GM21360 (cell line): ENCODE measurements at regions not wholly inside any gene's neighbourhood (a gene's known extent, or its start where the extent isn't known, plus 50 kb on each side); places are given as distances from the start of the nearest gene placed in this dataset.

Experiments
- ATAC-seq: cut with Tn5 transposase; IDR thresholded peaks from one replicate; pipeline ENCODE4 v1.9.1; 2021; ENCODE audit warnings: mild to moderate bottlenecking, moderate library complexity; ENCODE audit not compliant: unreplicated experiment

DNA sequence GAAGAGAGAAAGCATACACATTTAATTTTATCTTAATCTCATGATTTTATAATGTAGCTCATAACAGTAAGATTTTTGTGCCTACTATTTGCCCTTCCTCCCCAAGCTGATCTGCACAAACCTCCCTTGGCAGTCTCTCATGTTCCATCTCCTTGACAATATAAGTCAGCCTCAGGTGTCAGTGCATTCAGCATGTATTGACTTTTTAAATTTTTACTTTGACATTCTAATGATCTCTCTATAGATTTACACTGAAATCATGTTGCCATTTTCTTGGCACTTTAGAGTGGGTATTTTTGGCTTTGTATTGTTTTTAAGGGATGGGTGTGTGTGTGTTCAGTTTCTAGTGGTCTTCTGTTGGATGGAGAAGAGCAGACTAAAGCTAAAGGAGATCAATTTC lies 505.3 kb upstream of the CPEB2 start:
- no peak for ATAC-seq

DNA sequence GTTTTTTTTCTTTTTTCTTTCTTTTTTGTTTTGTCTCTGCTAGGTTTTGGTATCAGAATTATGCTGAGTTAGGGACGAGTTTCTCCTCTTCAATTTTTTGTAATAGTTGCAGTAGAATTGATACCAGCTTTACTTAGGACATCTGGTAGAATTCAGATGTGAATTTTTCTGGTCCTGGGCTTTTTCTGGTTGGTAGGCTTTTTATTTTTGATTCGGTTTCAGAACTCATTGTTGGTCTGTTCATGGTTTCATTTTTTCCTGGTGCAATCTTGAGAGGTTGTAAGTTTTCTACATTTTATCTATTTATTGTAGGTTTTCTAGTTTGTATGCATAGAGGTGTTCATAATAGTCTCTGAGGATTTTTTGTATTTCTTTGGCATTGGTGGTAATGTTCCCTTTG lies 498.1 kb upstream of the CPEB2 start:
- no peak for ATAC-seq

DNA sequence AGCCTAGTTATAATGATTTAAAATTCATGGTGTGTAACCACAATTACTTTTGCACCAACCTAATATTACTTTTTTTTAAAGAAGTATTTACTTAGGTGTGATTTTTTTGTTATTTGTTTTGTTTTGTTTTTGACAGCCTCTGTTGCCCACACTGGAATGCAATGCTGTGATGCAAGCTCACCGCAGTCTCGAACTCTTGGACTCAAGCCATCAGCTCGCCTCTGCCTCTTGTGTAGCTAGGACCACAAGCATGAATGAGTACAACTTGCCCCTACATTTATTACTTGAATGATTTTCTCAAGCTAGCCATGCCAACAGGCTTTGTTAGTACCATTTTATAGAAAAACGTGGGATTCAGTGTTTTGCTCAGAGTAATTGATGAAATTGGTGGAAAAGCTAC lies 488.8 kb upstream of the CPEB2 start:
- no peak for ATAC-seq

DNA sequence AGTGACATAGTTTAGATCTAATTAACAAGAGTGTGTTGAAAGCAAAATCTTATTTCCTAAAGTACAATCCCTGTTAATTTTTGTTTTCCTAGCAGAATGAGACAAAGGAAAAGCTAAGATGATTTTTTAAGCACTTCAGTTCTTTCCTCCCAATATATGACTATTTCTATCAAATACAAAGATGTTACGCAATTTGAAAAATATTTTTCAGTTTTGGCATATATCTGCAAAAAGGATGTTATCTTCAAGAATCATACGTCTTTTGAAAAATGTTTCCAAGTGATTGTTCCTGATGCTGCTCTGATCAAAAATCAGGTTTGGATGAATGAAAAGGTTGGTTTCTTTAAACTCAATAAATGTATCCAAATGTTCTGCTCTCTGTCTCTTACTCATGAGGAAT lies 486.7 kb upstream of the CPEB2 start:
- ATAC-seq: no peak

DNA sequence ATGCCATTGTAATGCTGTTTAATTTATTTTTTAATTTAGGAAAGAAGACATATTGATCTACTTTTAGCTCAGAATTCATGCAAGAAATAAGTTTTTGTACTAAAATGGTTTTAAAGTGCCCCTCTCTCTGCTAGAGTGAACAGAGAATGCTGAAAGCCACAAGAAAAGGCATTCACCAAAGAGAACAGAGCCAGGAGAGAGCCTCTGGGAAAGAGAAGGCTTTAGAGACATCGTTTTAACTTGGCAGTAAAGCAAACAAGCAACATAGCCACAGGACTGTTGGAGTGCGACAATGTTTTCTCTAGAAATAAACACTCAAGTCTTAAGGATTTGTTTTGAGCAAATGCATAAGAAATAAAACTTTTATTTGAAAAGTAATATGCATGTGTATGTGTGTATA lies 484.1 kb upstream of the CPEB2 start:
- no peak for ATAC-seq

DNA sequence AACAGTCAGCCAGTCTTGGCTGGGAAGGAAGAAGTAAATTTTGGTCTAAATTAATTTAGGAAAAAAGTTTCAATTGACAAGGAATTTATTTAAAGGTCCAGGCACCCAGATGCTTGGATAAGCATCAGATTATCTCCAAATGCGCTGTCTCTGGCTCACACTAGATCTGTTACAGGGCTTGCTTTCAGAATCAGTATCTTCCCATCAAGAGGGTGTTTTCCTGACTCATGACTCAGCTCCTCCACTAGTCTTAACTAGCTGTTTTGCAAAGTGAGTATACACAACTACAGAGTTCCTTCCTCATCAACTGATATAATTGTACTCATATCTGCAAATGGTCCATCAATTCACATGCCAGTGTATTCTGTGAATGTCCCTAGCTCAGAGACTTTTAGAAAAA lies 482.1 kb upstream of the CPEB2 start:
- no peak for ATAC-seq

DNA sequence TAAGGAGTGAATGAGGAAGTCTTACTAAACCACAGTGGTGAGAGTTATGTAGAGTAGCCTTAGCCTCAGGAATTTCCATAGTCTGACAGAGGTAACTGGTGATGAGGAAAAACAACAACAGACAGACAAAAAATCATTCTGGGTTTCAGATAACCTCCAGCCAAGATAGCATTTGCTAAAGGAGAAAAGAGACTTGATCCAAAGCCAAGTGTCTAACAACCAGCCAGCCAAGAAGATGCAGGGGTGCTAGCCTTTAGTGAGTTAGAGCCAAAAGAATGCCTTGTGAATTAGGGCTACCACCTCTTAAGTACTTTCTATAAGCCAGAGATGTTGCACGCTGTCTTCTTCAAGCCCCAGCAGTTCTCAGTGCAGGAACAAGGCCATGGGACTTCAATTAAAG lies 478.0 kb upstream of the CPEB2 start:
- no peak for ATAC-seq

DNA sequence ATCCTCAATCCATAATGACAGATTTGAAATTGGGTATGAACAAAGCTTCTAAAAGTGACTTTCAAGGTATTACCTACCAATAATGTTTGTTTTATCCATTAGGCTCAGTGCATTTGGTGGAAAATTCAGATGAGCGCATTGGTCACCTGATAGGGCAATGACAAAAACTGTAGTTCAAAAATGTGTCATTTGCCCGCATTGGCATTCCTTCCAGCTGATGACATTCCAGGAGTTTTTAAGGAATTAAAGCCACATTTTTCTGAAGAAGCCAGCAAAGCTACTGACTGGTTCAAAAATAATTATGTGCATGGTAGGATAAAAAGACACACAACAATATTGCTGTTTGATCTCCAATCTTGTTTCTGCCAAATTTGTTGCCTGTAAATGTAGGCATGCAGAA lies 473.4 kb upstream of the CPEB2 start:
- no peak for ATAC-seq

DNA sequence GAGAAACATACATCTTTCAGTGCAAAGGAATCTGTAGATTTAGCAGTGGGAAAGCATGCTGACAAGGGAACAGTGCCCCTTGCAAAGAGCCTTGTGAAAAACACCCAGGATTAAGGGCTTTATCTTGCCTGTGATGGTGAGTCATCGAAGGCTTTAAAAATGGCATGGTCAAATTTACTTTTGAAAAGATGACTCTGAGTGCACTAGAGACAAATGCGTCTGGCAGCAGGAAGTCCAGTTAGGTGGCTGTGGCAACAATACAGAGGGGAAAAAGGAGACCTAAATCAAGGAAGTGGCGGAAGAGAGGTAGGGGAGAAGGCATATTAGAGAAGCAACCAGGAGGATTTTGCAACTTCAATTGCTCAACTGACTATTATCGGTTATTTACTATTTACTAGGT lies 472.6 kb upstream of the CPEB2 start:
- ATAC-seq: no peak

DNA sequence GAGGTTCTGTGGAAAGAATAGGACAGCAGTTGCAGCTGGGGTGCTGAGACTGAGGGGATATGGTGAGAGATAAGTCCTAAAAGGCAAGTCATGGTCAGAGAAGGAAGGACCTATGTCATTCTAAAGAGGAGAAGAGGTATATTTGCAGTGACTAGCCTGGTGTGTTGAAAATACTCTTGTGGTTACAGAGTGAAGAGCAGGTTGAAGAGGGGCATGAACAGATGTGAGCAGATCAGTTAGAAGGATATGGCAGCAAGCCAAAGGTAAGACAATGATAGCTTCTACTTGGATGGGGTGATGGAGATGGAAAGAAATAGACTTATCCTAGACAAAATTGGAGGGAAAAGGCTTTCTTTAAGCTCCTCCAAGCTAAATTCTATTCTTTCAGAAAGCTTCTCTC lies 469.8 kb upstream of the CPEB2 start:
- no peak for ATAC-seq

DNA sequence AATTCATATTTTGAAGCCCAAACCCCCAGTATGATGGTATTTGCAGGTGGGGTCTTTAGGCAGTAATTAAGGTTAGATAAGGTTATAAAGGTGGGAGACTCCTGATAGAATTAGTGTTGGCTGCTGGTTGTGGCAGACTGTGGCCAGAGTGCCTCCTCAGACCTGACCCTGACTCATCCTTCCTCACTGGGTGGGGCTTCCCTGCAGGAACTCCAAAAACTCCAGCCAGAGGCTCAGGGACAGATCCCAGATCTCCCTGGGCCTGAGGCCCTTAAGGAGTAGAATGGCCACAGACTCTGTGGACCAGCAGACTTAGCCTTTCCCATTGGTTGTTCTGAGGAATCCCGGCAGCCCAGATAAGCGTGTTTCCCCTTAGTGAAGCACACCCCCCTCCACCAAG lies 463.0 kb upstream of the CPEB2 start:
- ATAC-seq: no peak

DNA sequence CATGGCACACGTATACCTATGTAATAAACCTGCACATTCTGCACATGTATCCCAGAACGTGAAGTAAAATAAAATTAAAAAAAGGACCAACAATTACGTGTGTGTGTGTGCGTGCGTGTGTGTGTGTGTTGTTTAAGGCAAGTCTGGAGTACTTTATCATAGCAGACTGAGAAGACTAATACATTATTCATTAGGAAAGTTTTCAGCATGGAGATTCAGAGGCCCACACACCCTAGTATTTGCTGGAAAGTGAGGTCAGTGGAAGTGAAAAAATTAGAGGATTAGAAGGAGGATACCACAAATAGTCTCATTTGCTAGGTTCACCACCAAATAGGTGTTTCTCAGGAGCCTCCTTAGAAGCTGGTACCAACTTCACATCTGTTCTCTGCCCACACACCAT lies 457.1 kb upstream of the CPEB2 start:
- no peak for ATAC-seq

DNA sequence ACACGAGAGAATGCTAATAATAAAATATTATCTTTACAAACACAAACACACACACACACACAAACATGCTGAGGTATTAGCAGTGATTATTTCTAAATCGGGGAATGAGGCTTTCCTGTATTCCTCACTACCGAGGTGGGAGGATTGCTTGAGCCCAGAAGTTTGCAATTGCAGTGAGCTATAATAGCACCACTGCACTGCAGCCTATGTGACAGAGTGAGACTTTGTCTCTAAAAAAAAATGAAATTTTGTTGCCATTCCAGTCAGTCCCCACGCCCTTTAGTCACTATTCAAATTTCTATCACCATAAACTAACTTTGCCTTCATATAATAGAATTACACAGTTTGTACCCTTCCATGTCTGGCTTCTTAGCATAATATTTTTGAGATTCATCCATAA lies 456.5 kb upstream of the CPEB2 start:
- no peak for ATAC-seq

DNA sequence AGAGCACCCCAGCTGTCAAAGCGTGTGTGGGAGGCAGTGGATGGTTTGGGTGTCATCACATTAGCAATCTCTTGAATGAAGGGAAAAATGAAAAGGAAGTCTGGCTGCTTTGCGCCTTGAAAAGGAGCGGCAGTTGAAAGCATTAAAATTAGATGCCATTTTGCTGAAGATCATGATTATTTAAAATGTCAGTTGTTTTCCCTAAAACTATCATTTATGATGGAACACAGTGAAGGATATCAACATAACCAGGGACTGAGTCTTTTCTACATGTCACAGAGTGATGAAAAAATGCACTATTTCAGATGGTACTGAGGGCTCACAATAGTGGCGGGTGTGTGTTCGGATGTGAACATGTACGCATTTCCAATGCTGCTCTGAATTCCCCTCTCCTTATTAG lies 450.2 kb upstream of the CPEB2 start:
- no peak for ATAC-seq

DNA sequence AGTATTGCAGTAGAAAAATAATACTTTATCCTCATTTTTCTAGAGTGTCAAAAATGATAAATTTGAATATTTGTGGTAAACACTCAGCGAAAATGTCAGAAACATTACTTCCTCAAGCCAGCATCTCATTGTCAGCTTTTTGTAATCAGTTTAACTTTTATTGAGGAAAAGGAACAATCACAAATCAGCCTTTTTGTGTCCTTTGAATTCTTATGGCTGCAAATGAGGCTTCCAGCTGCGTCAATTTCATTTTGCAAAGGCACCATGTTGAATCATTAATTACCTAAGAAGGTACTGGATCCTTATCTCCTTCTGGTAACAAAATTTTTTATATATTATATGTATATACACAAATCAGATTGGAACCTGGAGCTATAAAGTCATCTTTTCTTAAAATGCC lies 442.6 kb upstream of the CPEB2 start:
- ATAC-seq: no peak

DNA sequence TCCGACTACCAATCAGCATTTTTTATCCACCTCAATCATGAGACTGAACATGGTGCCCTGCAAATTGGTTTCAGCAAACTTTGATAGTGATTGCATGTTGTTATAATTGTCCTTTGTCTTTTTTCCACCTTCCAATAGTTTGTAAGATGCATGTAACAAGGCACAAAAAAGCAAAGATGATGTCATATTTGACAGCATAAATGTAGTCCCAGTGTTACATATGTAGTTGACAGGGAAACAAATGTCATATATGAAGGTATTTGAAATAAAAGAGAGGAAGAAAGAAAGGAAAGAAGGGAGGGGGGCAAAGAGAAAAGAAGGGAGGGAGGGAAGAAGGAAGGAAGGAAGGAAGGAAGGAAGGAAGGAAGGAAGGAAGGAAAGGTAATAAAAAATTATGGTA lies 441.7 kb upstream of the CPEB2 start:
- no peak for ATAC-seq

DNA sequence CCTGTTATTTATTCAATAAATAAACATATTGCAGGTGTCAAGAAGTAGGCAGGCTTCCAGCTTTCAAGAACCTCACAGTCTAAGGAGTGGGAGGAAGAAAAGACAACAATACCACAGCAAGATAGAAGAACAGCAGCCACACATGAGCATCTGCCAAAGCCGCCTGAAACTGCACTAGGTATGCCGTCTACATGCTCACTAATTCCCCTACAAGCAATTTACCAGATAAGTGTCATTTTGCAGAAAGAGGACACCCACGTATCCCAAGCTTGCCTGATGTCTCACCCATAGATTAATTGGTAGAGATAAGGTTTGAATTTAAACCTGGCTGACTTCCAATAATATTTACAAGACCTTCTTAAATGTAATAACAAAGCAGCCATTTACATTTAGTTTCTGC lies 439.4 kb upstream of the CPEB2 start:
- no peak for ATAC-seq

DNA sequence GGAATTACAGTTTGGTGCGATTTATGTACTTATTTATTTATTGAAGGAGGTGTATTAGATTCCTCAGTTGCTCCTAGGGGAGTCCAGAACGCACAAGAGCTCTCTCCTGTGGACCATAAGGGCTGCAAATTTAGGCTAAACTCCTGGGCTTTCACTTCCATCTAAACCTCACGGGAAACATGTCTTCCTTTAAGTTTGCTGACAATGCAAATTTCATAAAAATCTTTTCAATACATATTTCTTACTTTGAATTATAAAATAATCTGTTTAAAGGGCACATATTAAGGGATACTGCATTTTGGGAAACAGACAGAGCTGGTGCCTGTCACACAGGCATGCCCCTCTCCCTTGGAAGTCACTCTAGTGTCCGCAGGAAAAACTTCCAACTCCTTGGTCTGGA lies 438.0 kb upstream of the CPEB2 start:
- ATAC-seq: no peak

DNA sequence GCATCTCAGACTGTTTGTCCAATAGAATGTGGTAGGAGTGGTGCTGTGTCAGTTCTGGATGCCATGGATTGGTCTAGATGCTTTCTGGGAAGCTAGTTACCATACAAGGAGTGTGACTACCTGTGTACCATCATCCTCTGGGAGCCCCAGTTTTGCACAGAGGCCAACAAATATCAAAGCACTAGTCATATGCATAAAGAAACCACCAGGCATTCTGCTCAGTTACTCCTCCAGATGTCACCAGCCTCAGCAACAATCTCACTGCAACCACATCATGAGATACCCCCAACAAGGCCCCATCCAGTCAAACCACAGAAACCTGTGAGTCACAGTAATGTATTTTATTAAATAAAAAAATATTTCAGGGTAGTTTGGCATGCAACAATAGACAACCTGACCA lies 435.8 kb upstream of the CPEB2 start:
- no peak for ATAC-seq

DNA sequence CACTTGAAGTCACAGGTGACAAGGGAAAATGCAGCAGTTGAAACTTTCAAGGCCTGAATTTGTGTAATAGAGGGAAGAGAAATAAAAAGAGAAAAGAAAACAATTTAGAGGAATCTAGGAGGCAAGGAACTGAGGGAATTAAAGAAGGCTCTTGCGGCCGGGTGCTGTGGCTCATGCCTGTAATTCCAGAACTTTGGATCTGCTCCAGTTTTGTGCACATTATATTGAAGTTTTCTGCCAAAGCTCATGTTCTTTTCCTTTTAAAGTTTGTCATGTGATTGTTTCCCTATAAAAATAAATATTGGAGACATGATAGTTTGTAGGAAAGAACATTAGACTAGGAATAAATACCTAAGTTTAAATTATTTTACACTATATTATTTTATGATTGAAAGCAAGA lies 433.9 kb upstream of the CPEB2 start:
- no peak for ATAC-seq

DNA sequence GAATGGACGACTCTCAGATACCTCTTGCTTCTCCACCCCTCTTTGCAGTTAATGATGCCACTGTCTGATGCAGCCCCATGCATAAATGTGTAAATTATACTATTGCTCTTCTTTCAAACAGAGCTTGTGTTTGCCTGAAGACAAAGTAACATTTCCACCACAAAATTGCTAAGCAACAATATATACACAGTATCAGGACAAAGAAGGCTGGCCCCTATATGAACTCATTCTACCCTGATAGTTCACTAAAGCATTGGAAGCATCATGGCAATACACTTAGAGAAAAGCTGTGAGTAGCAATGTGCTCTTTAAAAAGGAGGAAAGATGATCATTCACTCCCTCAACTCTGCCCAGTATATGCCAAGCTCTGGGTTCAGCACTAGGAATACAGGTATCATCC lies 427.0 kb upstream of the CPEB2 start:
- ATAC-seq: no peak

DNA sequence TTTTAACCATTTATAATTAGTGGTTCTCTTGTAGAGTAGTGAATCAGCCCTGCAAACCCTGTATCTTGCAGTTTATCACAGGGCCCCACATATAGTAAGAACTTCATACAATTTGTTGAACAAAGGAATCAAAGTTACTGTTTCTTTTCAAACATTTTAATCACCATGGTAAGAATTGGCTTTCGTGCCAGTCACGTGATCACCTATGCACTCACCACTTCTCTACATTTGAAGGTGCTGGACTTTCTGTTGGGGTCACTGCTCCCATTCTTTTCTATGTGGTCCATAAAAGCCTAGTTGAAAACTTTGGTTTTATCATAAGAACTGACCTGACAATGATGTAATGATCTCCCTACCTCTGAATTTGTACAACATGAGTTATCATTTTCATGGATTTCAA lies 426.4 kb upstream of the CPEB2 start:
- ATAC-seq: no peak

DNA sequence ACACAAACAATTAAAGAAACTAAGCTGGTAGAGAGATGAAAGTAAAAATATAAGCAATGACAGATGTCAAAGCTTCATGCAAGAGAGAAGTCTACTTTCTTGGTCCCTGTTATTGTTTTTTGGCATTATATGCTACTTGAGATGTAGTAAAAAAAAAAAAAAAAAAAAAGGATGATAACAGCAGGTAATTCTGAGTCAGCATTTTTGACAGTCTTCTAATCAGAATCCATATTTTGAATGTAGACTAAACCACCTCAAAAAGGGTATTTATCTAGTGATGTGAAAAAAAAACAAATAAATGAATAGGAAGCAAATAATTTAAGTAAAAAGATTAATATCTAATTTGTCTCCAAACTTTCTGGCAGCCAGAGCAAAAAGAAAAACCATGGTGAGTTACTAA lies 422.2 kb upstream of the CPEB2 start:
- ATAC-seq: no peak

DNA sequence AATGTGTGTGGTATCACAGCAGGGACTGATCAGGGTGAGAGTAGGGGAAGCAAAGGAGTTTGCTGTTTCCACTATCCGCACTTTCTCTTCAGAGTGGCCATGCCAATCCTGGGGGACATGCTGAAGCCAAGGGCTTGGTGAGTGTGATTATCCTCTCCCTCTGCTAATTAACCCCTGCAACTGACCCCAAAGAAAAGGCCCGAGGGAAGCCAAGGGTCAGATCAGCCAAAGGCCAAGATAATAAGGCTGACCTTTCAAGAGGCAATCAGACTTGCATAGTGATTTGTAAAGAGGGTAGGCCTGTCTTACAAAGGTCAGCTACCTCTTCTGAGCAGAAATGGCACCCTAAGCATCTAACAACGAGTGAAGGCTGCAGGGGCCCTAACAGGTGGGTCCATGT lies 420.5 kb upstream of the CPEB2 start:
- ATAC-seq: no peak
